Astrocyte (in vitro differentiated cells and primary cell): ENCODE measurements at regions not wholly inside any gene's neighbourhood (a gene's known extent, or its start where the extent isn't known, plus 50 kb on each side); places are given as distances from the start of the nearest gene placed in this dataset.
"Not testable (repeated sequence)": the region's sequence is repeated elsewhere in the genome, so short reads cannot be mapped to it uniquely, and the experiment has no call there.

ENCODE experiments used
- DNase-seq: peaks from one replicate; pipeline ENCODE4 v3.0.0-alpha.2; 2010; ENCODE audit warnings: low read depth
- FAIRE-seq: peaks from 2 replicates; lab custom pipeline; 2011; peaks lifted over from hg19 to GRCh38; lab: Jason Lieb, UNC
- H2AFZ ChIP-seq: 2 replicates; pipeline ENCODE4 v1.6.0; 2012; ENCODE audit warnings: low read depth, low read length, inconsistent platforms
- H3K27ac ChIP-seq: 2 replicates; pipeline ENCODE4 v1.5.1; 2011; ENCODE audit warnings: low read depth, low read length, inconsistent platforms
- H3K27me3 ChIP-seq: 2 replicates; pipeline ENCODE4 v1.6.0; 2011; ENCODE audit warnings: low read length, inconsistent platforms; ENCODE audit not compliant: insufficient read depth
- H3K36me3 ChIP-seq: 2 replicates; pipeline ENCODE4 v1.5.1; 2011; ENCODE audit warnings: low read length, inconsistent platforms; ENCODE audit not compliant: insufficient read depth
- H3K4me1 ChIP-seq: 2 replicates; pipeline ENCODE4 v1.5.1; 2011; ENCODE audit warnings: low read length, inconsistent platforms; ENCODE audit not compliant: insufficient read depth
- H3K4me2 ChIP-seq: 2 replicates; pipeline ENCODE4 v1.6.0; 2012; ENCODE audit warnings: low read length, inconsistent platforms
- H3K4me3 ChIP-seq: 2 replicates; pipeline ENCODE4 v1.5.1; 2011; ENCODE audit warnings: low read depth, mild to moderate bottlenecking, low read length, inconsistent platforms; ENCODE audit not compliant: insufficient read depth
- H3K79me2 ChIP-seq: 2 replicates; pipeline ENCODE4 v1.6.0; 2012; ENCODE audit warnings: mild to moderate bottlenecking, low read length, inconsistent platforms; ENCODE audit not compliant: insufficient read depth
- H3K9ac ChIP-seq: 2 replicates; pipeline ENCODE4 v1.6.0; 2012; ENCODE audit warnings: mild to moderate bottlenecking, low read length, inconsistent platforms
- H3K9me3 ChIP-seq: 2 replicates; pipeline ENCODE4 v1.5.1; 2012; ENCODE audit warnings: low read depth, mild to moderate bottlenecking, low read length, inconsistent platforms; ENCODE audit not compliant: insufficient read depth
- H4K20me1 ChIP-seq: 2 replicates; pipeline ENCODE4 v1.6.0; 2012; ENCODE audit warnings: low read length, inconsistent platforms; ENCODE audit not compliant: insufficient read depth
- H3K27ac Mint-ChIP-seq: one replicate; pipeline ENCODE4 v1.8.0; 2021; ENCODE audit warnings: mild to moderate bottlenecking, mixed read lengths; ENCODE audit not compliant: unreplicated experiment
- H3K27me3 Mint-ChIP-seq: one replicate; pipeline ENCODE4 v1.8.0; 2021; ENCODE audit warnings: low read depth, mixed read lengths; ENCODE audit not compliant: unreplicated experiment
- H3K36me3 Mint-ChIP-seq: one replicate; pipeline ENCODE4 v1.8.0; 2021; ENCODE audit warnings: low read depth, mixed read lengths; ENCODE audit not compliant: unreplicated experiment
- H3K4me1 Mint-ChIP-seq: one replicate; pipeline ENCODE4 v1.8.0; 2021; ENCODE audit warnings: low read depth, mixed read lengths; ENCODE audit not compliant: unreplicated experiment
- H3K4me3 Mint-ChIP-seq: one replicate; pipeline ENCODE4 v1.8.0; 2021; ENCODE audit warnings: mild to moderate bottlenecking, moderate library complexity, mixed read lengths; ENCODE audit not compliant: unreplicated experiment
- H3K9me3 Mint-ChIP-seq: one replicate; pipeline ENCODE4 v1.8.0; 2021; ENCODE audit warnings: mild to moderate bottlenecking, mixed read lengths; ENCODE audit not compliant: unreplicated experiment
- CTCF ChIP-seq: IDR thresholded peaks from 2 replicates; pipeline ENCODE4 v1.5.1; 2011; ENCODE audit warnings: low read depth, mild to moderate bottlenecking, inconsistent platforms, low read length, moderate library complexity; ENCODE audit not compliant: insufficient read depth
- EZH2 ChIP-seq: IDR thresholded peaks from 2 replicates; pipeline ENCODE4 v1.6.1; 2012; ENCODE audit warnings: mild to moderate bottlenecking, low read length, inconsistent platforms; ENCODE audit not compliant: insufficient read depth

GRCh38 chr9:100819980-100820379 is 208.5 kb upstream of the PLPPR1 start:
- TF ChIP-seq CTCF, result no peak
- TF ChIP-seq EZH2, result no peak
- H3K27ac Mint-ChIP-seq, result no peak overlapping the region
- FAIRE-seq, result no peak

GRCh38 chr9:100833035-100833434 is 195.5 kb upstream of the PLPPR1 start:
- not testable (repeated sequence) for H3K27ac ChIP-seq, DNase-seq, H3K4me3 ChIP-seq, H3K4me2 ChIP-seq, H3K9me3 ChIP-seq, H3K36me3 ChIP-seq, H3K4me1 ChIP-seq, H3K36me3 Mint-ChIP-seq, H3K9ac ChIP-seq, H3K27ac Mint-ChIP-seq, H4K20me1 ChIP-seq, H3K9me3 Mint-ChIP-seq, H3K4me1 Mint-ChIP-seq, FAIRE-seq, H3K27me3 Mint-ChIP-seq, H3K27me3 ChIP-seq, H2AFZ ChIP-seq, H3K4me3 Mint-ChIP-seq, H3K79me2 ChIP-seq

More at GRCh38 chr9:100819980-100820379, 208.5 kb upstream of the PLPPR1 start:
- Histone ChIP-seq H3K4me1 (no peaks in the 10 kb centered on the region), H3K9me3 (no peaks in the 10 kb centered on the region), H3K4me2 (no peak overlapping the region), H3K79me2 (no peaks in the 10 kb centered on the region), H3K9ac (no peak overlapping the region), H3K27me3 (no peaks in the 10 kb centered on the region), H3K36me3 (no peaks in the 10 kb centered on the region), H3K4me3 (no peak overlapping the region), H3K27ac (no peak overlapping the region), H2AFZ (no peak overlapping the region), H4K20me1 (no peaks in the 10 kb centered on the region)
- Mint-ChIP-seq H3K36me3 (no peaks in the 10 kb centered on the region), H3K27me3 (peaks cover 2% of the 10 kb centered on the region), H3K4me1 (no peaks in the 10 kb centered on the region), H3K9me3 (no peaks in the 10 kb centered on the region), H3K4me3 (no peak overlapping the region)
- no peak for DNase-seq

GRCh38 chr9:100838857-100839256 is 189.7 kb upstream of the PLPPR1 start:
- no peaks in the 10 kb centered on the region for H3K4me1 ChIP-seq
- TF ChIP-seq CTCF (no peak), EZH2 (no peak)
- no peak for FAIRE-seq
- no peaks in the 10 kb centered on the region for H3K27me3 Mint-ChIP-seq
- H3K4me3 Mint-ChIP-seq, result no peak overlapping the region
- H3K27ac Mint-ChIP-seq, result no peak overlapping the region
- H3K9me3 ChIP-seq, result no peaks in the 10 kb centered on the region
- H3K9me3 Mint-ChIP-seq, result no peaks in the 10 kb centered on the region
- no peaks in the 10 kb centered on the region for H3K27me3 ChIP-seq
- no peaks in the 10 kb centered on the region for H3K36me3 Mint-ChIP-seq
- no peaks in the 10 kb centered on the region for H3K4me1 Mint-ChIP-seq
- no peak for DNase-seq
- no peaks in the 10 kb centered on the region for H4K20me1 ChIP-seq
- H3K9ac ChIP-seq, result no peak overlapping the region
- H3K79me2 ChIP-seq, result no peaks in the 10 kb centered on the region
- H2AFZ ChIP-seq, result no peak overlapping the region
- no peak overlapping the region for H3K4me2 ChIP-seq
- no peaks in the 10 kb centered on the region for H3K36me3 ChIP-seq
- H3K4me3 ChIP-seq, result no peak overlapping the region
- H3K27ac ChIP-seq, result no peak overlapping the region
